ENCODE measurements at regions not wholly inside any gene's neighbourhood (a gene's known extent, or its start where the extent isn't known, plus 50 kb on each side); places are given as distances from the start of the nearest gene placed in this dataset.
"Not testable (repeated sequence)": the region's sequence is repeated elsewhere in the genome, so short reads cannot be mapped to it uniquely, and the experiment has no call there.

- DNase-seq = no peak
Observed at GRCh38 chr4:34939073-34939472, 1305.2 kb downstream of the ARAP2 start.

- DNase-seq = no peak
Observed at GRCh38 chr4:34943741-34944386, 1300.5 kb downstream of the ARAP2 start.

GRCh38 chr4:34950926-34951325 is 1293.4 kb downstream of the ARAP2 start:
- DNase-seq = no peak

- no peak for DNase-seq
Observed at GRCh38 chr4:34953145-34953799, 1291.0 kb downstream of the ARAP2 start.

GRCh38 chr4:34964613-34965012 is 1279.7 kb downstream of the ARAP2 start:
- no peak for DNase-seq

GRCh38 chr4:34972189-34972588 is 1272.1 kb downstream of the ARAP2 start:
- no peak for DNase-seq

- DNase-seq = no peak
Observed at GRCh38 chr4:34973650-34974312, 1270.5 kb downstream of the ARAP2 start.

GRCh38 chr4:34974313-34974680 is 1270.0 kb downstream of the ARAP2 start:
- no peak for DNase-seq

GRCh38 chr4:35021222-35021621 is 1223.1 kb downstream of the ARAP2 start:
- DNase-seq = not testable (repeated sequence)

GRCh38 chr4:35025152-35025834 is 1219.0 kb downstream of the ARAP2 start:
- no peak for DNase-seq

- DNase-seq = no peak
Observed at GRCh38 chr4:35038079-35038805, 1206.1 kb downstream of the ARAP2 start.

- DNase-seq = no peak
Observed at GRCh38 chr4:35038845-35039244, 1205.5 kb downstream of the ARAP2 start.

GRCh38 chr4:35052546-35052945 is 1191.8 kb downstream of the ARAP2 start:
- no peak for DNase-seq

GRCh38 chr4:35063031-35063570 is 1181.2 kb downstream of the ARAP2 start:
- no peak for DNase-seq

GRCh38 chr4:35066406-35066805 is 1177.9 kb downstream of the ARAP2 start:
- DNase-seq = no peak

- no peak for DNase-seq
Observed at GRCh38 chr4:35080799-35081198, 1163.5 kb downstream of the ARAP2 start.

GRCh38 chr4:35087218-35087617 is 1157.1 kb downstream of the ARAP2 start:
- DNase-seq = no peak

GRCh38 chr4:35100932-35101331 is 1143.4 kb downstream of the ARAP2 start:
- no peak for DNase-seq

- no peak for DNase-seq
Observed at GRCh38 chr4:35102066-35102465, 1142.2 kb downstream of the ARAP2 start.

- DNase-seq = no peak
Observed at GRCh38 chr4:35105486-35105885, 1138.8 kb downstream of the ARAP2 start.

GRCh38 chr4:35106091-35106734 is 1138.1 kb downstream of the ARAP2 start:
- no peak for DNase-seq

GRCh38 chr4:35124106-35124505 is 1120.2 kb downstream of the ARAP2 start:
- no peak for DNase-seq

Data from NK-92 treated with Interleukin-12 subunit alpha and Interleukin-12 subunit beta, amount 100 ng/mL, for 24 hours (cell line).